GM13977 (cell line): ENCODE measurements at regions not wholly inside any gene's neighbourhood (a gene's known extent, or its start where the extent isn't known, plus 50 kb on each side); places are given as distances from the start of the nearest gene placed in this dataset.

Source experiments
- DNase-seq: peaks from one replicate; pipeline ENCODE4 v3.0.0; 2012; ENCODE audit warnings: low spot score
- in situ Hi-C: fragments of 300-500 bp; cut with MboI; formaldehyde crosslinking; loops from one replicate; pipeline ENCODE4 v1.12.0; 2022; ENCODE audit warnings: low sequenced_read_pairs, low pct_unique_long_range_greater_than_20kb, mixed read lengths, inconsistent platforms; ENCODE audit not compliant: unreplicated experiment
- TF ChIP-seq, protein P1 (sequence below): IDR thresholded peaks from 2 replicates; pipeline ENCODE4 v1.5.1; 2012; ENCODE audit warnings: mild to moderate bottlenecking, control low read depth; ENCODE audit not compliant: insufficient read depth; ENCODE audit errors: extremely low read depth, missing control alignments

DNA sequence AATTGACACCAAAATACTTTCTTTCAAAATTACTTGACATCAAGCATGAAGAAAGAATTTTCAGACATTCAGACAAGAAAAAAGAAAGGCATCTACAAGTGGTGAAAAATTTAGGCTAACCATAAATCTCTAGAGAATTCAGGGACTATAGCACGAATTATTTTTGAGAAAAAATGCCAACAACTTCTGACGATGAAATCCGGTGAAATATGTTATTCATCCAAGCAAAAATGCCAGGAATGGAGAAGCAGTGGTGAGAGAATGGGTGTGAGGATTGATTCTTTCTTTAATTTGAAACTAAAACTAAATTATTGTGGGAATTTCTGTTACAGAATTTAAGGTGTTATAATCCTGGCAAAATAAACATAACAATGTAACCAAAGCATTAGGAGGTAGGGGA, 69.4 kb upstream of the SORBS2 start:
- TF ChIP-seq, protein P1, sequence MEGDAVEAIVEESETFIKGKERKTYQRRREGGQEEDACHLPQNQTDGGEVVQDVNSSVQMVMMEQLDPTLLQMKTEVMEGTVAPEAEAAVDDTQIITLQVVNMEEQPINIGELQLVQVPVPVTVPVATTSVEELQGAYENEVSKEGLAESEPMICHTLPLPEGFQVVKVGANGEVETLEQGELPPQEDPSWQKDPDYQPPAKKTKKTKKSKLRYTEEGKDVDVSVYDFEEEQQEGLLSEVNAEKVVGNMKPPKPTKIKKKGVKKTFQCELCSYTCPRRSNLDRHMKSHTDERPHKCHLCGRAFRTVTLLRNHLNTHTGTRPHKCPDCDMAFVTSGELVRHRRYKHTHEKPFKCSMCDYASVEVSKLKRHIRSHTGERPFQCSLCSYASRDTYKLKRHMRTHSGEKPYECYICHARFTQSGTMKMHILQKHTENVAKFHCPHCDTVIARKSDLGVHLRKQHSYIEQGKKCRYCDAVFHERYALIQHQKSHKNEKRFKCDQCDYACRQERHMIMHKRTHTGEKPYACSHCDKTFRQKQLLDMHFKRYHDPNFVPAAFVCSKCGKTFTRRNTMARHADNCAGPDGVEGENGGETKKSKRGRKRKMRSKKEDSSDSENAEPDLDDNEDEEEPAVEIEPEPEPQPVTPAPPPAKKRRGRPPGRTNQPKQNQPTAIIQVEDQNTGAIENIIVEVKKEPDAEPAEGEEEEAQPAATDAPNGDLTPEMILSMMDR = no peak
- in situ Hi-C loops = no loop called here
- DNase-seq = no peak

DNA sequence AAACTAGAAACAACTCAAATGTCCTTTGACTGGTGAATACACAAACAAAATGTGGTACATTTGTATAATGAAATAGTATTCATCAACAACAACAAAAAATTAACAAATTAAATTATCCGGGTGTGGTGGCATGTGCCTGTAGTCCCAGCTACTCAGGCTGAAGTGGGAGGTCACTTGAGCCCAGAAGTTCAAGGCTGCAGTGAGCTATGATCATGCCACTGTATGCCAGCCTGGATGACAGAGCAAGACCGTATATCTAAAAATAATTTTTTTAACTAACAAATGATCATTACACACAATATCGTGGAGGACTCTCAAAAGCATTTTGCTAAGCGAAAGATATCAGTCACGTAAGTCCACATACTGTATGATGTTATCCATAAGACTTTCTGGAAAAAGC, 71.6 kb upstream of the SORBS2 start:
- no peak for DNase-seq
- in situ Hi-C loops = no loop called here
- TF ChIP-seq, protein P1 = no peak

DNA sequence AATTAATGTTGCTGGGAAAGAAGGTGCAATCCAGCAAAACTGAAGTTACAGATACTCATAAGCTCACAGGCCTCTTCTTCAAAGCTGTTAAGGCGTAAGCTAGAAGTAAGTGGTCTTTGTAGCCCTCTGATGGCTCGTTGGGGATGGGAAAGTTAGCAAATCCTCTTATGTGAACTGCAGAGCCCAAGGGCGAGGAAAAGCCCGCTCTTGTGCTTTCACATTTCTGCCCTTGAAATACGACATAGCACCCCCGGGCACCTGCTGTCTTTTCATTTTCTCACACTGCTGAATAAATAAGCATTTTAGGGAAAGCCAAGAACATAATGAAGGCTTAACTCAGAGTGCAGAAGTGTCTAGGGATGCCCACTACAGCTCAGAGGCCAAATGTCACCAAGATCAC, 73.1 kb upstream of the SORBS2 start:
- in situ Hi-C loops = no loop called here
- no peak for DNase-seq
- TF ChIP-seq, protein P1 = no peak

DNA sequence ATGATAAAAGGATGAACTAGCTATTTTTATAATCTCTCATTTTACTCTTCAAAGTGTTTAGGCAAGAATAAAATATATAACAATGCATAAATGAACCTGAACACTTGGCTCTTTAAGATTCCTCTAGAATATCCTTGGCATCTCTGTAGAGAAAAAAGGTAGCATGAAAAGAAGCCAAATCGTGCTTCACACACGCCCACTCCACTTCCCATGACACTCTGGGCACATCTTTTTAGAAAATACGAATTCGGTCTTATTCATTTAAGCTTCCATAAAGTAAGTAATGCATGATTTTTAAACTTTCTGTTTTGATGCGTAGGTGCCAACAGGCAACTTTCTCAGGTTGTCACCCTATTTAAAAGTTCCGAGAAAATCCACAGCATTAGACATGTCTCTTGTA, 73.6 kb upstream of the SORBS2 start:
- no peak for DNase-seq
- in situ Hi-C loops = no loop called here
- TF ChIP-seq, protein P1 = no peak

DNA sequence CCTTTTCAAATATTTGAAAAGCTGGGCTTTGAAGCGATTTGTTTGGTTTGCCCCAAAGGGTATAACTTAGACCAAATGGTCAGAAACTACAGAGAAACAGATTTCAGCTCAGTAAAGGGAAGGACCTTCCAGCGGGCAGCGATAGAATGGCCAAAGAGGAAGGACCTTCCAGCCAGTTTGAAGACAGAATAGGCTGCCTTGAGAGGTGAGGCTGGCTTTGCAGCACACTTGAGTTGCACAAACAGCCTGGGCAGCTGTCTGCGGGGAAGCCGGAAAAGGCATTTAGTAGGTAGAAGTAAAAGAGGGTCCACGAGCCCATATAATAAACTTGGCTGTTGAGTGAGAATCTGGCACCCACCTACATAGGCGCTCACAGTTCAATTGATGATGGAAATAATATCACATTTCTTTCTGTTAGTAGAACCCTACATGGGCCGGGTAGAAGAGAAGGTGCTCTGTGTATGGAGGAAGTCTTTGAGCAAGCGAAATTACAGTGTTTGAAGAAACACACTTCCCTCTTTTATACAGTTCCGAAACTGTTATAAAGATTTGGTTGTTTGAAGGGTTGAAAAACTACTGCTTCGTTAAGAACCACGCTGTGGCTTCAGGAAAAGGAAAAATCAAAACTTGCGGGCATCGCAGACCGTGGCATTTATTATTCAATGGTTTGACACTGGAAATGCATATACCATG, 75.0 kb upstream of the SORBS2 start:
- TF ChIP-seq, protein P1 = no peak
- in situ Hi-C loops = no loop called here
- no peak for DNase-seq

DNA sequence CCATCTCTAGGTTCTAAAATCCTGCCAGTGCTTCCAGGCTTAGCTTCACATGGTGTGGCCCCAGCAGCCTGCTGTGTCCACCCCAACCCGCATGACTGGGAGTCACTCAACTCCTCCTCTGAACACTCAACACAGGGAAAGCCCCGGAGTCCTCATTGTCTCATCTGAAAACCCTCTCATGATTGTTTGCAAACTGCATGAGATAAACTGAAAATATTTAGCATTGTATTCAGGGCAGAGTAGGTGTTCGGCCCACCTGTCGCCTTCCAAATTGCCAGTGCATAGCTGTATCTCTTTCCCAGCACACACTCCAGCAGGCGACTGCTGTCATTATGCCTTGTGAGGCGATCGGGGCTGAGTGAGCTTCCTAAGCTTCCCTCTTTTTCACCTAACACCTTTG, 76.7 kb upstream of the SORBS2 start:
- TF ChIP-seq, protein P1 = no peak

More for the DNA sequence above, 76.7 kb upstream of the SORBS2 start:
- no peak for DNase-seq
- in situ Hi-C loops = no loop called here
